ENCODE measurements at regions not wholly inside any gene's neighbourhood (a gene's known extent, or its start where the extent isn't known, plus 50 kb on each side); places are given as distances from the start of the nearest gene placed in this dataset.
"Not testable (repeated sequence)": the region's sequence is repeated elsewhere in the genome, so short reads cannot be mapped to it uniquely, and the experiment has no call there.

DNA sequence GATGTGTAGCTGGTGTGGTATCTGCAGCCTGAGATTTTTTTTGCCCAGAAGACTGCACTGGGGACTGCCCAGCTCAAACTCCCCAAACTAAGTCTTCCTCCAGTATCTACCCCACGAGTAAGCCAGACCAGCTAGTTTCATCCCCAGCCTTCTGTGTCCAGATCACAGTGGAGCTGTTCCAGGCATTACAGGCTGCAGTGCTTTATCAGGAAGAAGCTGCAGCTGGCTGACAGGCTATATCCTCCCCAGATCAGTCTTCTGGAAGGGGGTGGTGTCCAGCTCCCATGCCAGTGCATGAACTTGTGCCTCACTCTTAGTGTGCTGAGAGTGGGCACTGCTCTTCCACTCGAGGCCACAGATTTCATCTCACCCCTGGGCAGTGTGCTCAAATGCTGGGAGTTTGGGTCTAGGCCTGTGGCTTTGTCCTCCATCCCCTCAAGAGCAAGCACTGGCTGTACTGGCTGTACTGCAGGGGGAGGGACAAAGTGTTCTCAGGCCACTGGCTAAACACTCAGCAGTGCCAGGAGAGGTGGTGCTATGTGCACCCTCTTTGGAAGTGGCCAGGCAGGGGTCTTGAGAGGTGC lies 679.1 kb upstream of the COBL start:
- DNase-seq: no peak

- no peak for DNase-seq
These were observed 666.0 kb upstream of the COBL start for GRCh38 chr7:51982653-51983052.

GRCh38 chr7:51980812-51981211 lies 664.2 kb upstream of the COBL start:
- no peak for DNase-seq

DNA sequence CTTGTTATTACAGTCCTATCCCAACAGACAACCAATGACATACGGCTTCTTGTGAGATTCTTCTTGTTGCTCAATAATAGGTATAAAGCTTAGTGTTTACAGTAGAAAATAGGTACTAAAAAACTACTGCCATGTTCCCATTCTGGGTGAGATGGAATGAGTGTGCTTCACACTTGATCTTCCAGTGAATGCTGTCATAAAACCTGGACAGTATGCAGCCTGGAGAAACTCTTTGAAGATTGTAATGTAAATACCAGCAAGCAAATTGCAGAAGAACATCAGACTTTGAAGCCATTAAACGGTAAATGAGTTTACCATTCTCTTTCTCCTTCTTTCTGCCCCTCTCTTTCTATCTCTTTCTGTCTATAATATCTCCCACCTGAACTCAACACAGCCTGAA lies 663.7 kb upstream of the COBL start:
- no peak for DNase-seq

- no peak for DNase-seq
These were observed 661.3 kb upstream of the COBL start for GRCh38 chr7:51977913-51978312.

DNA sequence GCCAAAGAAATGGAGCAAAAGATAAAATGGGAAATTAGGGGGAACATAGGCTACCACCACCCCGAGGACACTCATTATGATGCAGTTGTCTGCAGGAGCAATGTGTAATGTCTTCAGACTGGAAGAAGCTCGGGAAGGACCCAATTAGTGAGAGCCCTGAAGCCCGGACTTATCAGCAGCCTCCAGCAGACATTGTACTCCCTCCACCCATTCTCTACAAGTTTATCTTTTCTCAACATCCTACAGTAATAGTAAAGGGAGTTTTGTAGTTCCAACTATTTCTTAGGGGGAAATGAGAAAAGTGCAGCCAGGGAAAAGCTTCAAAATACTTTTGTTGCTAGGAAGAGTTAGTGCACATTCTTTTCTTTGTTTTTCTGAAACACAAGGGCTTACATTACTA lies 657.3 kb upstream of the COBL start:
- no peak for DNase-seq

DNA sequence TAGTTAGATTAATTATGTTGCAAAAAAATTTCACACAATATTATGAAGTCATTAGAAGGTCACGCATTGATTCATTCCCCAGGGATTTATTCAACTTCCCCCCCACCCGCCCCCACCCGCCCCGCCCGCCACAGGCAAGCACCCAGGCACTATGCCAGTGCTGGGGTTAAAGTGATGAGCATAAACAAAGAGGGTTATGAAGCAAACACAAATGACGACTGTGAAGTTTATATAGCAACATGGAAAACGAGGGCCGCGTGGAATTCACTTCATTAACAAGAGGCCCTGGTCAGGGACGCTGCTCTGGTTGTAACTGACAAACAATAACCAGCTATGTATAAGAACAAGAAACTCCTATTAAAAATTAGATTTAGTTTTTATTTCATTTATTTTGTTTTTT lies 656.5 kb upstream of the COBL start:
- DNase-seq: no peak

DNA sequence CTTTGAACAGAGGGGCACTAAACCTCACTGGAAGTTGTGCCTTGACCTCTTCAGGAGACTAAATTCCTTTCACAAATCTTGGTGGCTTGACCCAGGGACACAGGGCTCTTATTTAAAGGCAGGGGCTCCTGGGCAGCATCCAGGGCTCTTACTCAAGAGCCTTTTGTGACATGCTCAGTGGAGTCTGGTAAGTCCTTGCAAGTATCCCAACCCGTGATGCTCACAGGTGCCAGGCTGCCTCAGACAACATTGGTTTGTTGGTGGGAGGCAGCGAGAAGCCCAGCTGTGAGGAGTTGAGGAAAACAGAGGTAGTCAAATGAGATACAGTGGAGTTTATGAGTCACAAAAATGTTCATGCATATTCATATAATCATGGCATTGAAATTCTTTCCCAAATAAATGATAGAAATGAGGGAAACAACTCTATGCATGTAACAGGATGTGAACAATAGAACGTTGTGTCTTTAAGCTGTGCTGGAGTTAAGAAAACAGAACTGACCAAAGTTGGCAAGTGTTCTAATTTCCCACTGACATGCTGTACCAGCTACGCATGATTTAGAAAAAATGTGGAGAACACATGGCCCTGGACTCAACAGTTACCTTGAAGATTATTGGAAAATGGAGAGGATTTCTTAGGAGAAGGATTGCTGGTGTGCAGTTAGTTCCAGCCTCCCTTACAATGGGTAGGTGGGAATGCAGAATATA lies 654.5 kb upstream of the COBL start:
- no peak for DNase-seq

GRCh38 chr7:51968461-51968860 lies 651.9 kb upstream of the COBL start:
- DNase-seq: no peak

DNA sequence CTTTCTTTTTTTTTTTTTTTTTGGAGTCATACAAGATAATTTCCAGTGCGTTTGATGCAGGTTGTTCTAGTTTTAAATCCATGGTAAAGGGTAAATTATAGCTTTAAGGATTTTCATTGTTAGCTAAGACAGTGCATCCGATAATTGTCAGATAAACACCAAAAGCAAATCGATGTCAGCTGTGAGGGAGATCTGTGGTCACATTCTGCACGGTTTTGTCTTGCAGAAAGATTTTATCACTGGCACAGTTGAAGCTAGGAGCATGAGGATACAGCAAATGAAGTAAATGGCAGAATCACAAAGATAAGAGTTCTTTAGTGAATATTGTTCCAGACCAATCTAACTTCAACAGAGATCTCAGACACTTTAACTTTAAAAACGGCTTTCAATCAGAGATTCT lies 648.8 kb upstream of the COBL start:
- no peak for DNase-seq

- DNase-seq: no peak
These were observed 645.2 kb upstream of the COBL start for GRCh38 chr7:51961804-51962203.

DNA sequence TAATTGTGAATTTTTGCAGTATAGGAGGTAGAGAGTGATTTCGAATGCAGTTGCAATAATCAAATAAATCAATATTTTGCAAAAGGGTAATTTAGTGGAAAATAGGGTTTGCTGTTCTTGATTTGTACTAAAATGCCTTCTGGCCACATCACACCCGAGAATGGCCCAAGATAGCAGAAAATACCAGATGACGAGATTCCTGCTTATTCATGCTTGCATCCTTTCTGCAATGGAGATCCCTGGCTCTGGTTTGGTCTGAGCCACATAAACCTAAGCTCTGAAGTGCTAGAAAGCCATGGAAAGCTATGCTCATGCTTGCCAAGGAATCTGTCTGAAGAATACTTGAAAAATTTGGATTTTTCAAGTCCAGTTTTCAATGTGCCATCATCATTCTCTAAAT lies 634.2 kb upstream of the COBL start:
- DNase-seq: no peak

DNA sequence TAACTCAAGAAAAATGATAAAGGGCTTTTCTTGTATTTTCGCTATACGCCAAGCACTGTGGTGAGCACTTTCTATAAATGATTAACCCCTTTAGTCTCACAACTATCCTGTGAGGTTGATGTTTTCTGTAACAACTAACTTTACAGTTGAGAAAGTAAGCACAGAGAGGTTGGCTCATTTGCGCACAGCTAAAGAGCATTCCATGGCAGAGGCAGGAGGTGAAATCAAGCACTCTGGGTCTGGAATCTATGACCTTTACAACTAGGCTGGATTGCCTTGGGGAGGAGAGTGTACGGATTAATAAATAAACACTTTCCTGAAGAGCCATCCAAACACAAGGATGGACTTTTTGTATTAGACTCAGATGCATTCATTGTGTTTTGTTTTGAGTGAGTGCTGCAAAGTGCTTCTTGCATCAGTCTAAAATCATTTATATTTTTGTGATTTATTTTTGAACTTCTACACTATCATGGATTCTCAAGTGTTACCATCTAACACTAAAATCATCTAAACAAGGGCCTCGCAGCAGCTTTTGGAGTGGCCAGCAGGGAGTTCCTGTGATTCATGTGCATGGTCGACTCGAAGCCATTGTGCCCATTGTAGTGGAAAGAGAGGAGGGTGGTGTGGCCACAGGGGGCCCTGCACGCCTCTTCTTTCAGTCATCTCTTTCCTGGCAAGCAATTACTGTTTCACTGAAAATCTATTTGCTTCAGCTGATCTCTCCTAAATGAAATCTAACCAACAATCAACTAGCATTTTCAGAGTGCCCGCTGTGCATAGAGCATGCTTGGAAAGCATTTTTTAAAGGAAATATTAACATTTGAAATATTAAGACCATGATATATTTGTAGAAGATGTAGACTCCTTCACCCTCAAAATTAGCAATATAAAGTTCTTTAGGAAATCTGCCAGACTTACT lies 633.4 kb upstream of the COBL start:
- DNase-seq: no peak

- DNase-seq: no peak
These were observed 614.2 kb upstream of the COBL start for GRCh38 chr7:51930834-51931233.

DNA sequence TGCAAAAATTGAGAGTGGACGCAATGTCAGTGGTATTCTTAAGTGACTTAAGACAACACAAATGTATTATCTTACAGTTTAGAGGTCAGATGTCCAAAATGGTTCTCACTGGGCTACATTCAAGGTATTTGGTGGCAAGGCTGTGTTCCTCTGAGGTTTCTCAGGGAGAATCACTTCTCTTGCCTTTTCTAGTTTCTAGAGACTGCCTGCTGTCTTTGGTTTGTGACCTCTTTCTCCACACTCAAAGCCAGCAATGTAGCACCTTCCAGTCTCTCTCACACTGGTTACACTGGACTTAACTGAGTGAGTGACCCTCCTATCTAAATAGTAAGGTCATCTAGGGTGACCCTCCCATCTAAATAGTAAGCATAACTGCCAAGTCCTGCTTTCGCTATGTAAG lies 613.2 kb upstream of the COBL start:
- no peak for DNase-seq

DNA sequence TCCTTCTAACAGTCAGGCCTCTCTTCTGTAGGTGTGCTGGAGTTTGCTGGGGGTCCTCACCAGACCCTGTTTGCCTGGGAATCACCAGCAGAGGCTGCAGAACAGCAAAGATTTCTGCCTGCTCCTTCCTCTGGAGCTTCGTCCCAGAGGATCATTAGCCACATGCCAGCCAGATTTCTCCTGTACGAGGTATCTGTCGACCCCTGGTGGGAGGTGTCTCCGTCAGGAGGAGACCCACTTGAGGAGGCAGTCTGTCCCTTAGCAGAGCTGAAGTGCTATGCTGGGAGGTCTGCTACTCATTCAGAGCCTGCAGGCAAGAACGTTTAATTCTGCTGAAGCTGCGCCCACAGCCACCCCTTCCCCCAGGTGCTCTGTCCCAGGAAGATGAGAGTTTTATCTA lies 611.1 kb upstream of the COBL start:
- no peak for DNase-seq

- no peak for DNase-seq
These were observed 602.0 kb upstream of the COBL start for GRCh38 chr7:51918581-51918980.

GRCh38 chr7:51901489-51901840 lies 584.9 kb upstream of the COBL start:
- no peak for DNase-seq

GRCh38 chr7:51900755-51901488 lies 584.3 kb upstream of the COBL start:
- not testable (repeated sequence) for DNase-seq

- DNase-seq: no peak
These were observed 583.0 kb upstream of the COBL start for GRCh38 chr7:51899611-51900010.

DNA sequence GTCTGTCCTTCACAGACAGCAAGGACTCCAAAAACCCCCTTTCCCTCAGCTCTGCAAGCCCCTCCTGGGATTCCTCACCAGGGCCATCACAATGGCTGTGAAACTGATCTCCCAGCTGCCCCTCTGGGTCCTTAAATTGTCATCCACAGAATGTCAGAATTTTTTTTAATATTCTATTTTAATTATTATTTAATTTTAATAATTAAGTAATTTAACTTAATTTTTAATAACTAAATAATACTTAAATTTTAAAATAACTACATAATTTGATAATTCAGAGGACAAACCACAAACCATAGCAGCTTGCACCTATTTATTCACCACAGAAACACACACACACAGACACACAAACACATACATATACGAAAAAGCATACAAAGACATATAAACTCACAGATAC lies 565.8 kb upstream of the COBL start:
- DNase-seq: no peak

- DNase-seq: no peak
These were observed 564.7 kb upstream of the COBL start for GRCh38 chr7:51881309-51881708.

DNA sequence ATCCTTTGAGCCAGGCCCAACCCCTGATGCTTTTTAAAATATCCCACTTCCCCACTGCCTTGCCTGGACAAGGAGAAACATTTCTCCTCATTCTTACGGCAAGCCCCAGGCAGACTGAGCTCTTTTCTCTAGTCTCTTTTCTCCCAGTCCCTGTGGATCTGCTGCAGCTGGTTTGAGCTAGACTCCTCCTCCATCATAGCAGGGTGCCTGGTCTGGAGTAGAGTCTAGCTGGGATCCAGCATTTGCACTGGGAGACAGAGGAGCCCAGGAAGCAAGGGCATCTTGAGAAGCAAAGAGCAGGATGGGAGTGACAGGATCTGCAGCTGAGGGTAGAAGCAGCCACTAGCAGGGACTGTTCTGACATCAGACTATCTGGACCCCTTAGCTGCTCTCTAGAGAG lies 562.3 kb upstream of the COBL start:
- no peak for DNase-seq

DNA sequence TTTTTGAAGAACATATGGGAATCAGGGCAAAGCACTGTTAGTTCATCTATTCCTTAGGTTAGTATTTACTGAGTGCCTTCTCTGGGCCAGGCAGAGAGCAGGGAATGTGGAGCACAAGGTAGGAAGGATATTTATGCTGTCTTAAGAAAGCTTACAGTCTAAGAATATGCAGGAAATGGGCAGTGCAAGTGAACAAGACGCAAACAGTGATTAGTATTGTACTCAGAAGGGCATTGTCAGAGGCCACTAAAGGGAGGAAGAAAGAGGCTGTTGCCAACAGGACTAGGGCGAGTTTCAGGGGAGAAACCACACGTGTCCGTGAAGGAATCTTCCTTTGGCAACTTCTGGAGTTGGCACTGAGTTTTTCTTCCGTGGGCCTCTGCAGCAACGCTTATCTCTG lies 552.8 kb upstream of the COBL start:
- DNase-seq: no peak

Measured in NCI-H1694 (cell line).